Astrocyte of the spinal cord (primary cell): ENCODE measurements at regions not wholly inside any gene's neighbourhood (a gene's known extent, or its start where the extent isn't known, plus 50 kb on each side); places are given as distances from the start of the nearest gene placed in this dataset.
"Not testable (repeated sequence)": the region's sequence is repeated elsewhere in the genome, so short reads cannot be mapped to it uniquely, and the experiment has no call there.

Experiments used
- DNase-seq: peaks from one replicate; pipeline ENCODE4 v3.0.0; 2011; ENCODE audit warnings: low read depth, low spot score
- H3K4me3 ChIP-seq: 2 replicates; pipeline ENCODE4 v1.5.1; 2011; ENCODE audit warnings: low read depth, mild to moderate bottlenecking, low read length, moderate library complexity
- in situ Hi-C: cut with HindIII; loops from 2 replicates; pipeline ENCODE4 v1.10.0; 2017; ENCODE audit warnings: low sequenced_read_pairs
- TF ChIP-seq, protein P1 (sequence below): IDR thresholded peaks from 2 replicates; pipeline ENCODE4 v1.5.1; 2012; ENCODE audit warnings: low read depth, mild to moderate bottlenecking, low read length, inconsistent platforms

DNA sequence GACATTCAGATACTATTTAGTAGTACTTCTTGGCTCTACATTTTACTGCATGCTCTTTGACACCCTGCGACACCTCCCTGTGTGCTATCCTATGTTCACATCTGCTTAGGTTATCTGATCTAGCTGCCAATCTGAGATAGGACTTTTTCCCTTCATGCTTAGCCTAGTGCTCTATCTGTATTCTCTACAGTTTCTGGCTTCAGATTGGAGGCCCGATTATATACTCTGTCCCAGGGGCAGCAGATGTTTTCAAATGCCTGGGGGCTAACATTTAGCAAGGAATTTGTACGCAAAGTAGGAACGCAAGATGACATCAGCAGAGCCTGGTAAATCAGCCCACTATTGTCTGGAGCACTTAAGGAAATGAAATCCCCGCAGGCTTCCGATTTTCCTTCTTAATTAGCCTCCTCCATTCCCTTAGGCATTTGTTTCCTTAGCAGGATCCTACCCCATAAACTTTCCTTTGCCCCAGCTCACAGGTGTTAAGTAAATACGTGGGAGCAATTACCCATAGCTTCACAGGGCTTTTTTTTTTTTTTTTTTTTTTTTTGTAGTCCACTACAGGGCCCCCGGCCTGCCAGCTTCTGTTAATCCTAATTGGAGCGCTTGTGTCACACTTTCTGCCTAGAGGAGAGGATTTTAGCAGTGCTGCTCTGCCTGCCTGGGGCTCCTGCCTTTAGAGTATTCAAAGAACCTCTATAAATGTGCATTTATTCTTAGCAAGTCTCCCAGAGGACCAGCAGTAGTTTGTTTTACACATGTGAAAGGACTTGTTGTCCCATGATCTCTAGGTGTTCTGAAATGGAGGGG is 61.1 kb upstream of the LPAR1 start:
- TF ChIP-seq, protein P1, sequence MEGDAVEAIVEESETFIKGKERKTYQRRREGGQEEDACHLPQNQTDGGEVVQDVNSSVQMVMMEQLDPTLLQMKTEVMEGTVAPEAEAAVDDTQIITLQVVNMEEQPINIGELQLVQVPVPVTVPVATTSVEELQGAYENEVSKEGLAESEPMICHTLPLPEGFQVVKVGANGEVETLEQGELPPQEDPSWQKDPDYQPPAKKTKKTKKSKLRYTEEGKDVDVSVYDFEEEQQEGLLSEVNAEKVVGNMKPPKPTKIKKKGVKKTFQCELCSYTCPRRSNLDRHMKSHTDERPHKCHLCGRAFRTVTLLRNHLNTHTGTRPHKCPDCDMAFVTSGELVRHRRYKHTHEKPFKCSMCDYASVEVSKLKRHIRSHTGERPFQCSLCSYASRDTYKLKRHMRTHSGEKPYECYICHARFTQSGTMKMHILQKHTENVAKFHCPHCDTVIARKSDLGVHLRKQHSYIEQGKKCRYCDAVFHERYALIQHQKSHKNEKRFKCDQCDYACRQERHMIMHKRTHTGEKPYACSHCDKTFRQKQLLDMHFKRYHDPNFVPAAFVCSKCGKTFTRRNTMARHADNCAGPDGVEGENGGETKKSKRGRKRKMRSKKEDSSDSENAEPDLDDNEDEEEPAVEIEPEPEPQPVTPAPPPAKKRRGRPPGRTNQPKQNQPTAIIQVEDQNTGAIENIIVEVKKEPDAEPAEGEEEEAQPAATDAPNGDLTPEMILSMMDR, result no peak
- DNase-seq, result no peak
- in situ Hi-C loops, result no loop called here
- H3K4me3 ChIP-seq, result no peak overlapping the region

DNA sequence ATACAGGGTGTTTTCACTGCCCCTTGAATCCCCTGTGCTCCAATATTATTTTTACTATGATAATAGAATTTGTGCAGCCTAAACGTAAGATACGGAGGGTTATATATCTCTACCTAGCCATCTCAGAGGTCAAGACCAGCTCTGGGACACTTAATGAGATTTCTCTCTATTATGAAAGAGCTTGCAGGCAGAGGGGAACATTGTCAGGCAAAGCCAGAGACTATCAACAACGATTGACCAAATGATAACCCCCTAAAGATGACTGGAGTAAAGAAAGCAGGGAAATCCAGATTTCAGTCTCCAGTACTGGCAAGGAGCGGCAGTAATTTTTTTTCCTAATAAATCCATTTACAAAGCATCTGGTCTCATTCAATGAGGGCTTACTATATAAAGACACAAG is 59.8 kb upstream of the LPAR1 start:
- TF ChIP-seq, protein P1, result no peak
- no peak overlapping the region for H3K4me3 ChIP-seq
- in situ Hi-C loops, result no loop called here
- no peak for DNase-seq

DNA sequence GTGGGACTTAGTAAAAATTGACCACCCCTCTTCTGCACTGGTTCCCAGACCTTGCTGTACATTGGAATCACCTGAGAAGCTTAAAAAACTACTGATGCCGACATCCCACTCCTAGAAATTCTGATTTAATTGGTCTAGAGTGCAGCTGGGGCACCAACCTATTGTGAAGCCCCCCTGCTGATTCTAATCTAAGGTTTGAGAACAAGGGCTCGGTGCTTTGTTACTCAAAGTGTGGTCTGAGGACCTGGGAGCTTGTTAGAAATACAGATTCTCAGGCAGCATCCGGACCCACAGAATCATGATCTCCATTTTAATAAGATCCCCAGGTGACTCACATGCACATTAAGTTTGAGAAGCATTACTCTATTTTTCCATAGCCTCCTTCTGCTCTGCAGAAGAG is 57.8 kb upstream of the LPAR1 start:
- DNase-seq, result no peak
- TF ChIP-seq, protein P1, result no peak
- H3K4me3 ChIP-seq, result no peak overlapping the region
- in situ Hi-C loops, result no loop called here

DNA sequence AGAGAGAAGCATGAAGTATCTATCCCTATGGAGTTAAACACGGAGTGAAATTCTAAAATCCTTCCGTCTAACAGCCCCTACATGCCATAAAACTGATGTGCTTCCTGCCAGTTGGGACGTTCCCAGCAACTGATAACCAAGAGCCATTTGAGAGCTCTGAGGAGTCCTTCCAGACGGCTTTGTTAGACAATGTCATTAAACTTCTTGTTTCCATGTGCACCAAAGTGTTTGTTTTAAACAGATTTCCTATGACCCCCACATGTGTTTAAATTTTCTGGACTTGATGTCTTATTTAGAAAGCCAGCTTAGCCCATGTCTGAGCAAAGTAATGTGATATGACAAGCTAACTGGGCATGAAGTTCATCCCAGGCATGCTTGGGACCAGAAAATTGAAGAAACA is 57.2 kb upstream of the LPAR1 start:
- in situ Hi-C loops, result no loop called here
- no peak for DNase-seq
- no peak overlapping the region for H3K4me3 ChIP-seq
- TF ChIP-seq, protein P1, result no peak

DNA sequence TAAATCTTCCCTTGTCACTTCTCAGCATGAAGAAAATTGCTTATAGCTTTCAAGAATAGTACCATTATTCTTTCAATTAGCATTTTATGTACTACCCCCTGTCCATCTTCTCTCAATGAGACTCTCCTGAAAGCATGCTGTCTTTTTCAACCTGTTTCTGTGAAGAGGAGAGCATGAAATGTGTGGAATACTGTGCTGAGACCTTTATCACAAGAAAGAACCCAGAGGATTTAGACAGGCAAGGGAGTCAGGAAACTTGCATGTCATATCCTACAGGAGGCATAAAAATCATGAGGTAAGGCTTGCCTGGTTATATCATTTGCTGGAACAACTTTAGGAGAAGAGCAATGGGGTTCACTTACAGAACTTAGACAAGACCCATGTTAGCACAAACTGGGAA is 56.7 kb upstream of the LPAR1 start:
- no peak overlapping the region for H3K4me3 ChIP-seq
- in situ Hi-C loops, result no loop called here
- TF ChIP-seq, protein P1, result no peak
- DNase-seq, result no peak

DNA sequence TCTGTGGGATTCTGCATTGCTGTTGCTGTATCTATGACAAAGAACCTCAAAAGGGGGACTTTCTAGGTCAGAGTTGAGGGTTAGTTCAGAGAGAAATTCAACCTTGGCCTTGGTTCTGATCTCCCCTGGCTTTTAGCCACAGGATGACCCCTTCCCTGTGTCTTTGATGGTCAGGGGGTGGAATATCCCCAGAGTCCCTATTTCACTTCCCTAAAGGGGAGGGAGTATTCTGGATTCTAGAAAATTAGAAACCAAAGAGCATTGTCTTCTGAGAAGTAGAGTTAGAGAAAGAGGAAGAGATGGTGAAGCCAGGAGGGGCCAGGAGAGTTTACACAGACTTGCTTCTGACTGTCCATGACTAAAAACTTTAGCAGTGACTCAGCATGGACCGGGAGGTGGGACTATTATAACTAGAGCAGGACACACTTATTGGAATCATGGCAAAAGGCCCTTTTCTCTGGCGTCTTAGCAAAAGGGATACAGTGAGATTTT is 56.2 kb upstream of the LPAR1 start:
- in situ Hi-C loops, result no loop called here
- TF ChIP-seq, protein P1, result no peak
- no peak overlapping the region for H3K4me3 ChIP-seq
- peak; percentile 79 for DNase-seq

DNA sequence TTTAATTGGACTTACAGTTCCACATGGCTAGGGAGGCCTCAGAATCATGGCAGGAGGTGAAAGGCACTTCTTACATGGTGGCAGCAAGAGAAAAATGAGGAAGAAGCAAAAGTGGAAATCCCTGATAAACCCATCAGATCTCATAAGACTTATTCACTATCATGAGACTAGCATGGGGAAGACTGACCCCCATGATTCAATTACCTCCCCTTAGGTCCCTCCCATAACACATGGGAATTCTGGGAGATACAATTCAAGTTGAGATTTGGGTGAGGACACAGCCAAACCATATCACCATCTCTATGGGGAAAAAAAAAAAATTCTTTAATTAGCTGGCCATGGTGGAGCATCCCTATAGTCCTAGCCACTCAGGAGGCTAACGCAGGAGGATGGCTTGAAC is 53.9 kb upstream of the LPAR1 start:
- DNase-seq, in situ Hi-C loops, H3K4me3 ChIP-seq: not testable (repeated sequence)
